D721Med (cell line): ENCODE measurements at regions not wholly inside any gene's neighbourhood (a gene's known extent, or its start where the extent isn't known, plus 50 kb on each side); places are given as distances from the start of the nearest gene placed in this dataset.

Source experiments
- DNase-seq: peaks from one replicate; pipeline ENCODE4 v3.0.0; 2011; ENCODE audit warnings: low spot score; ENCODE audit not compliant: insufficient read length
- FAIRE-seq: peaks from 2 replicates; lab custom pipeline; 2011; peaks lifted over from hg19 to GRCh38; lab: Jason Lieb, UNC
- TF ChIP-seq, protein P1 (sequence below): IDR thresholded peaks from 2 replicates; pipeline ENCODE4 v1.5.1; 2012; ENCODE audit warnings: mild to moderate bottlenecking, control low read depth; ENCODE audit not compliant: insufficient read depth; ENCODE audit errors: missing control alignments

DNA sequence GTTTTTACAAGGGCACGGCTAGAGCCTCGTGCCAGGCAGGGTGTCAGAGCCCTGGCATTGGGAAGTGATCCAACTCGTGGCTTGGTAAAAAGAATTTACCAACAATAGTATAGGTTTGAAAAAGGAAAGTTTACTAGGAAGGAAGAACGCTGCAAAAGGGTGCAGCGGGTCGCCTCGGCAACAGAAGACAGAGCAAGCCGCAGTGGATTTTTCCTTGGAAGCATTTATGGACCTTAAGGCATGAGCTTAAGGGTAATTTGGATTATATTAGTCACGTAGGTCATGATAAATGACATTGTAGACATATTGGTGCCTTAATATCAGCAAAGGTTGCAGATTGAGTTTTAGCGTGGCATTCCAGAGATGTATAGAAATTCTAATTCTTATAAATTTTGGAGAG, 163.4 kb upstream of the PPP2R3A start:
- no peak for DNase-seq
- TF ChIP-seq, protein P1, sequence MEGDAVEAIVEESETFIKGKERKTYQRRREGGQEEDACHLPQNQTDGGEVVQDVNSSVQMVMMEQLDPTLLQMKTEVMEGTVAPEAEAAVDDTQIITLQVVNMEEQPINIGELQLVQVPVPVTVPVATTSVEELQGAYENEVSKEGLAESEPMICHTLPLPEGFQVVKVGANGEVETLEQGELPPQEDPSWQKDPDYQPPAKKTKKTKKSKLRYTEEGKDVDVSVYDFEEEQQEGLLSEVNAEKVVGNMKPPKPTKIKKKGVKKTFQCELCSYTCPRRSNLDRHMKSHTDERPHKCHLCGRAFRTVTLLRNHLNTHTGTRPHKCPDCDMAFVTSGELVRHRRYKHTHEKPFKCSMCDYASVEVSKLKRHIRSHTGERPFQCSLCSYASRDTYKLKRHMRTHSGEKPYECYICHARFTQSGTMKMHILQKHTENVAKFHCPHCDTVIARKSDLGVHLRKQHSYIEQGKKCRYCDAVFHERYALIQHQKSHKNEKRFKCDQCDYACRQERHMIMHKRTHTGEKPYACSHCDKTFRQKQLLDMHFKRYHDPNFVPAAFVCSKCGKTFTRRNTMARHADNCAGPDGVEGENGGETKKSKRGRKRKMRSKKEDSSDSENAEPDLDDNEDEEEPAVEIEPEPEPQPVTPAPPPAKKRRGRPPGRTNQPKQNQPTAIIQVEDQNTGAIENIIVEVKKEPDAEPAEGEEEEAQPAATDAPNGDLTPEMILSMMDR: no peak
- FAIRE-seq: no peak

DNA sequence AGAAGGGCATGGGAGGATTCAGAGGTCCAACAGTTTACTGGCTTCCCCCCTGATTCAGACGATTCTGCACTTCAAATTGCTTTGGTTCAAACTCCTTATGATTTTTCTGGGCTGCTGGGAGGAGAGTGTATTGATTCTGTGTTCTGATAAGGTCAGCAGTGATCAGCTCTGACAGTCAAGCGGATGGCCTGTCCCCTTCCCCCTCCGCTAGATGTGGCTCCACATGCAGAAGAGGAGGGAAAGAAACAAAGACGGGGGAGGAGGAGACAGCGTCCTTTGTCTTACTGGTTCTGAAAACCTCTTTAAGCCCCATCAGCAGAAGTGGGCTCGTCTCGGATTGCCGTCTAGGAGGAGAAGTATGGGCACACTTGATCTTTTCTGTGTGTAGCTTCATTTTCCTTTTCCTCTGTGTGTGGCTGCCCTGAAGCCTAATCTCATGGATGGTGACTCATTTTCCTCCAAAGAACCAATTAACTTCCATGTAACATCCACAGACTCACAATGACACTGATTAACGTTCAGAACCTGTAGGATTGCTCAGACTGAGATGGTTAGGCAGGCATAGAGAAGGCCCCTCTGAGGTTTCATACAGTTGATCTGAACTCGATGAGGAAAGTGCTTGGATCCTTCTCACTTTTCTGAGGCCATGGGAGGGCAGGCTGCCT, 162.4 kb upstream of the PPP2R3A start:
- FAIRE-seq (no peak), DNase-seq (no peak)
- TF ChIP-seq, protein P1: no peak

DNA sequence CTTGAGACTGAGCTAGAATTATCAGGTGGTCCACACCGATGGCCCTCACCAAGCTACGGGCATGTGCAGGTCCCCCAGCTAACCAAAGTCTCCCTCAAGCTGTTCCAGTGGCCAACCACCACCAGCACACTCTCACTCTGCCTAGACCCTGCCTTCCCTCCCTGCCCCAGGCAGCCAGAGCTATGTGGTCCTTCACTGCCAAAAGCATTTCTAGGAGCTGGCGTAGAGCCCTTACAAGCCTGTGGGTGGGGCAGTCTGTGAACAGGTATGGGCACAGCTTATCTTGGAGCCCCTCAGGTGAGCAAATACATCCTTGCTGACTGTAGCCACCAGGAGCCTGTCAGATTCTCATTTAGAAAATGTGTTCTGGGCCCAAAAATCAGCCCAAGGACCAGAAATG, 159.8 kb upstream of the PPP2R3A start:
- TF ChIP-seq, protein P1: no peak
- FAIRE-seq (no peak), DNase-seq (no peak)

DNA sequence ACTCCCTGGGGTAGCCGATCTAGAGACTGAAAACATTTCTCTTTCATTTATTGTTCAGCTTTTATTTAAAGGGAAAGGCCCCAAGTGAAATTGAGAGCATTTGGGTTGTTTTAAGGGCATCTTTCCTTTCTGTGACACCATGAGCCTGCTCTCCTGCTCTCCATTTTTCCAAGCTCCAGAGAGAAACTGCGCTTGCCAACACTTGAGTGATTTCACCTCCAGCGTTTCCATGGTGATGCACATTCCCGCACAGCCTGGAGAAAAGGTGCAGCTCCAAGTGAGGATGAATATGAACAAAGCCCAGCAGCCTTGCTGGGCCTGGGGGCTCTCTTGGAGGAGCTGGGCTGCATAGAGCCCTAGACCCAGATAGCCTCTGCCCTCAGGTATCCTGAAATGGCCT, 159.2 kb upstream of the PPP2R3A start:
- FAIRE-seq (no peak), DNase-seq (no peak)
- TF ChIP-seq, protein P1: no peak

DNA sequence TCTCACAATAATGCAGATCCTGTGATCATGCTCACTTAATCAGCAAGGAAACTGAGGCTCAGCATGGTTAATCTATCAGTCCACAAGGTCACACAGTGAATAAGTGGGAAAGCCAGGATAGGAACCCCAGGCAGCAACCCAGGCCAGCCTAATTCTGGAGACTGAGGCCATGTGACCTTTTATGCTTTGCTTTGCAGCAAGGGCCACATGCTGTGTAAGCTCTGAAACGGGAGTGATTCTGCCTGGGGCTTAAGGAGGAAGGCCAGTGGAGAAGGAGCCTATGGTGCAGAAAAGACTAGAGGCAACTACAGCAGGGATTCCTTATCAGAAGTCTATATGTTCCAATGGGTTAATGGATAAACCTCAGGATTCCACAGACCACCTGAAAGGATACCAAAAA, 157.6 kb upstream of the PPP2R3A start:
- FAIRE-seq (no peak), DNase-seq (no peak)
- TF ChIP-seq, protein P1: no peak

DNA sequence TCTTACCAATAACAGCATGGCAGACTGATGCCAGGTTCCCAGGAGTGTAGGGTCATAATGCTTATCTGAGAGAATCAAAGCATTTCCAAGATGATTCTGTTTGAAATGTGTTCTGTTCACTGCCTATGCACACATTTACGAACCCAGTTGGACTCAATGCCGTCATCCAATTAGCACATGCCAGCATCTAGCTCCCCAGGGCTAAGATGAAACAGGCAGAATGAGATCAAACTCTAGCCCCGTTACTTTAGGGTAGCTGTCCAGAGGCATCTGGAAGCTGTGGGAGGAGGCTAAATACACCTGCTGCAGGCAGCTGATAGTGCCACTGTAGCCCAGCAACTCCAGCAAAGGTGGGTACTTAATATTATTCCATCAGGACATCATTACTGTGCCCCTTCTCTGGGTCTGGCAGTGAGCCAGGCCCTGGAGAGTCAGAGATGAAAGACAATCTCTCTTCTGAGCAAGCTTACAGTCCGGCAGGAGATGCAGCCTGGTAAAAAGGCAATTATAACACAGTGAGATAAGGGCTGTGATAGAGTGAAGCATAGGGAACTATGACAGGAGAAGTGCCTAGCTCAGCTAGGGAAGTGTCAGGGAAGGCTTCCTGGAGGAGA, 156.4 kb upstream of the PPP2R3A start:
- DNase-seq: no peak
- TF ChIP-seq, protein P1: no peak
- no peak for FAIRE-seq

DNA sequence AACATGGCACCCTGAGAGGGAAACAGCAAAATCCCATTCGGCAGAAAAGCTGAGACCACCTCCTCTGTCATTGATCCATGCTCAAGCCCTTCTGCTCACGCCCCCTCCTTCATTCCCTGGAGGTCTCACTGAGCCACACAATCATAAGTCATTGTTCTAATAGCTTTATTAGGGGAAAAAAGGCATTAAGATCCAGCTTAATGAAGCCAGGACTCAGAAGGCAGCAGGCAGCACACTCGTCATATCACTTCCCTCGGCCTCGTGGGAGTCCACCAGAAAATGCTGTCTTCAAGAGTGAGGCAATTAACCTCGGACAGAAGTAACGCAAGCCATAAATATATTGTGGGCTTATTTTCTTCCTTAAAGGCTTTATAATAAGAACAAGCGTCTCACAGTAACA, 153.9 kb upstream of the PPP2R3A start:
- FAIRE-seq: no peak

More for the DNA sequence above, 153.9 kb upstream of the PPP2R3A start:
- TF ChIP-seq, protein P1: no peak
- DNase-seq: no peak
